Stimulated activated CD8-positive, alpha-beta memory T cell treated with anti-CD3 and anti-CD28 coated beads, Interleukin-4, amount 100 ng/mL, for 4 hours (primary cell): ENCODE measurements at regions not wholly inside any gene's neighbourhood (a gene's known extent, or its start where the extent isn't known, plus 50 kb on each side); places are given as distances from the start of the nearest gene placed in this dataset.

Source experiments
- DNase-seq, 2 donors: peaks; one replicate each; pipeline ENCODE4 v3.0.0-alpha.2; 2020; ENCODE audit warnings: low read depth in 2 of 2, low spot score in 1 of 2

DNA sequence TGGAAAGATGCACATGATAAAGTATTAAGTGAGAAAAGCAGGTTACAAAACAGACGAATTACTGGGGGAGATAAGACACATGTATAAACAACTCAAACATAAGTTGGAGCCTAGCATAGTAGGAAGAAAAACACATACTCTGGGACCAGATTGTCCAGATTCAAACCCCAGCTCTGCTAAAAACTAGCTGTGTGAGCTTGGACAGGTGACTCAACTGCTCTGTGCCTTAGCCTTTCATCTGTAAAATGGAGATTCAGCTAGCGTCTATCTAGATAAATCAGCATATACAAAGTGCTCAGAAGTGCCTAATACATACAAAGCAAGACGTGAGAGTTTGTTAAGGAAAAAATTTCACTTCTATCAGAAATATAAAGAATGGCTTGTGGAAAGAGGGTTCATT, 254.0 kb upstream of the POU3F1 start:
- DNase-seq, result no peak

DNA sequence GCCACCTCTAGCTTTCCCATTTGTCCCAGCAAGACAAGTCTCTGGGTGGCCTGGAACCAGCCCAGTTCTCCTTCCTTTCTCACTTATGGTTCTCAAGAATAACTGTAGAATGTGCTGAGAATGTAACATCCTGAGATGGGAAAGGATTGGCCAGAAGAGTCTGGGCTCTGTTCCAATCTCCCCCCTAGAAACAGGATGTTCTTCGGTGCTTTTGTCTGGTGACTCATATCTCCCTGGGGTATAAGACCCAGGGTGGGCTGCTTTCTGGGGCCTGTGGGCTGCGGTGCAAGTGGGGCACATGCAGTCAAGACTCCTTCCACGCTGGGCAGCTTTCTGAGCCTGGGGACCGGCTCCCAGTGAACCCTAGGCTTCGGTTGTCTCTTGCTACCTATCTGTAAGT, 251.2 kb upstream of the POU3F1 start:
- DNase-seq, result no peak

- DNase-seq, result no peak
Observed at GRCh38 chr1:38297246-38297645, 250.7 kb upstream of the POU3F1 start.

DNA sequence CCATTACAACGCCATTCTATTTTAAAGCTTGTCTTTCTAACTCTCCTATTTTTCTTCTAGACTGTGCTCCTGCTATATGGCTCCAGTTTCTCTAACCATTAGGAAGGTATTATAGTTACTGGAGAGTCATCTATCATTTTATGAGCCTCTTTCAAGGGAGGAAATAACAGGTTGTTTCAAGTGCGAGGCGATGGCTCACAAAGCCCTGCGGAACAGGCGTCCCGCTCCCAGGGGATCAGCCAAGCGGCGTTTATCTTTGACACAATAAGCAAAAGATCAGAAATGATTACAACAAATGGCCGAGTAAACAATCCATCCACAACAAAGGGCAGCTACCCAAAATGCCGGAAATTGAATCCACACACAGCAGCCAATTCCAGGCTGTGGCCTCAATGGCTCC, 249.5 kb upstream of the POU3F1 start:
- DNase-seq, result no peak

DNA sequence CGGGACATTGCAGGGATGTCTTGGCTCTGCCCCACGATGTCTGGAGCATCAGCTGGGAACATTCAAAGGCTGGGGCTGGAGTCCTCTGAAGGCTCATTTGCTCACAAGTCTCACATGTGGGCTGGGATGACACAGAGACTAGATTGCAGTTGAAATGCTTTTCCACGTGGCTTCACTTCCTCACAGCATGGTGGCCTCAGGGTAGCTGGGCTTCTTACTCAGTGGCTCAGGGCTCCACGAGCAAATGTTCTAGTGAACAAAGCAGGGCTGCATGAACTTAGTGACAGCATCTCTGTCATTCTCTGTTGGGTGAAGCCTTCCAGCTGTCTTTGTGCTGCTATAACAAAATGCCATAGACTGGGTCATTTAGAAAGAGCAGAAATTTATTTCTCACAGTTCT, 247.0 kb upstream of the POU3F1 start:
- DNase-seq, result no peak

- DNase-seq, result no peak
Observed at GRCh38 chr1:38292969-38293368, 246.4 kb upstream of the POU3F1 start.

DNA sequence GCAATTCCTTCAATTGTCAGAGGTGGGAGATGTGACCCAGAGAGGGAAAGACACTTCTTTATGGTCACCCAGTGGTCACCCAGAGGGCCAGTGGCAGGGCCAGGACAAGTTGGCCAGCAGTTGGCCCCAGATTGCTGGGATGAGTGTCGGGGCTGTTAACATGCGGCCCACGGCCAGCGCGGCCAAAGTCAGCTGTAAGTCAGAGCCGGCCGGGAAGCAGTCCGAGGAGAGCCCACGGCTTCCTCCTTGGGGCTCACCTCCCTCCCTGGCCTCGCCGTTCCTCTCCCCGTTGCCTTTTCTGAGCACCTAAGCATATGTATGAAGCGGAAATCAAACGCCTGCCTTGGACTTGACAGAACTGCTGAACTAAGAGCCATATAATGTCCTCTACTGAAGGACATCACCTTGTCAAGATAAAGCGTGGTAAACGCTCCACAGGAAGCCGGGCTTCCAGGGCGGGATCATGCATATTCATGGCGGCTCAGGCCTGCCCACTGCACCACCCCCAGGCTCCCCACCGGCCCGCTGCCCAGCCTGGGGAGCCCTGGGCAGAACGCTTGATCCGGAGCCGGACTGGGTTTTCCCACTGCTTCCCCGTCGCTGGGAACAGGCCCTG, 245.4 kb upstream of the POU3F1 start:
- no peak for DNase-seq

DNA sequence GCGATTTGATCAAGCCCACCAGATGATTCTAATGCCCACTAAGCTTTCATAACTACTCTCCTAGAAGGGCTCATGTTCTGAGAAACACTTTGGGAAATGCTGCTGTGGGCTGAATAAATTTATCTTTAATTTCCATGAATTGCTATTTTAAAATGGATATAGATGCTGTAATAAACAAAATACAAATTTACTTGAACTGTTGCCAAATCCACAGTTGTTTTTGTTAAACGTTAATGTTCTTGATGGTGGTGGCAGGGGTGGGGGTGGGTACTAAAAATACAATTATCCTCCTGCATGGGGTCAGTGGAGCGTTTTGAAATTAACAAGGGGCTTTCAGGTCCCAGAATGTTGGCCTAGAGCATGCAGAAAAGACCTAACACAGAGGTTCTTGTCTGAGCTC, 244.7 kb upstream of the POU3F1 start:
- DNase-seq, result no peak

DNA sequence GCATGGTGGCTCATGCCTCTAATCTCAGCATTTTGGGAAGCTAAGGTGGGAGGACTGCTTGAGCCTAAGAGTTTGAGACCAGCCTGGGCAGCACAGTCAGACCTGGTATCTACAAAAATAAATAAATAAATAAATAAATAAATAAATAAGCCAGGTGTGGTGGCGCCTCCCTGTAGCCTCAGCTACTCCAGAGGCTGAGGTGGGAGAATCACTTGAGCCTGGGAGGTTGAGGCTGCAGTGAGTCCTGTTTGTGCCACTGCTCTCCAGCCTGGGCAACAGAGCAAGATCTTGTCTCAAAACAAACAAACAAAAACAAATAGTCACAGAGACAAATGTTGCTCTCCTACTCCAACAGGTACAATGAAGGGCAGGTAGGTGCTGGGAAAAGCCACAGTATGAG, 242.4 kb upstream of the POU3F1 start:
- no peak for DNase-seq

DNA sequence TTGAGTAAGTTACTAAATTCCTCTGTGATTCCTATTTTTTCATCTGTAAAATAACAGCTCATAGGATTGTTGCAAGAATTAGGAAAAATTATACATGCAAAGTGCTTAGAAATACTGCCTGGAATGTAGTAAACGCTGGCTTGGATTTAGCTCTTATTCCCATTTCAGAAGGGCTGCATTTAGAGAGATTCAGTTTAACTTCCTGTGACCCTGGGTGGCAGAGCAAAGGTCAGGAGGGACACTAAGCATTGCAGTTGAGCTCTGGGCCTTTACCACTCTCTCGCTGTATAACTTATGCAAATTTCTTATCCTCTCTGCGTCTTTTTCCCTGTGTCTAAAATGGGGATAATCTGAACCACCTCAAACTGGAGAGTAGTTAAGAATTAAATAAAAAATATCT, 241.0 kb upstream of the POU3F1 start:
- no peak for DNase-seq

GRCh38 chr1:38287036-38287435, 240.4 kb upstream of the POU3F1 start:
- no peak for DNase-seq

DNA sequence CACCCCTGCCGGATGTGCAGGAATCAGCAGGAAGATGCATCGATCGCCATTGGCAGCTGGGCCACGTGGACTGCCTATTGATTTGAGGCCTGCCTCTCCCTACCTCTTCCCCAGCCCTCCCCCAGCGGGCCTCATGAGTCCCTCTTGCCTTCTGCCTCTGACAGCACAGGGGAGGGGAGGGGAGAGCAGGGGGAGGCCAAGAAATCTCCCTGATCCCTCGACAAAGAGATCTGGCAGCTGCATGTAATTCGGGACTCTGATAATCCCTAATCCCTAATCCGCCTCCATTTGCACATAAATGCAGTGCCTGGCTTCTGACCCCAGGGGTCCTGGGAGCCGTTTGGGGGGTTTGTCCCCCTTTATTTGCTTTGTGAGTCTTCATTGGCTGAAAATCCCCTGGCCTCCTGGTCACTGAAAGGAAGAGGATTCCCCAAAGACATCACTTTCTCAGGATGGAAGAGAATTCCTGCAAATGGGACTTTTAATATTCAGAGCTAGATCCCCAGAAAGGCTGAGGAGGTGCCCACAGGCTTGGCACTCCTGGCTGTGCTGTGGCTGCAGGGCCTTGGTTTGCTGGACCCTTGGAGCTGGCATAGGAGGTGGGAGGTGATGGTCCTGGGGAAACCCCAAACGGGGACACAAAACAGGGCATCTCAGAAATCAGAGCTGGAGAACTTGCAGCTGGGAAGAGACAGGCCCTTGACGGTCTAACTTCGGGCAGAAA, 239.4 kb upstream of the POU3F1 start:
- DNase-seq, result no peak

GRCh38 chr1:38284953-38285352, 238.4 kb upstream of the POU3F1 start:
- DNase-seq, result no peak

GRCh38 chr1:38283696-38284470, 237.3 kb upstream of the POU3F1 start:
- no peak for DNase-seq

DNA sequence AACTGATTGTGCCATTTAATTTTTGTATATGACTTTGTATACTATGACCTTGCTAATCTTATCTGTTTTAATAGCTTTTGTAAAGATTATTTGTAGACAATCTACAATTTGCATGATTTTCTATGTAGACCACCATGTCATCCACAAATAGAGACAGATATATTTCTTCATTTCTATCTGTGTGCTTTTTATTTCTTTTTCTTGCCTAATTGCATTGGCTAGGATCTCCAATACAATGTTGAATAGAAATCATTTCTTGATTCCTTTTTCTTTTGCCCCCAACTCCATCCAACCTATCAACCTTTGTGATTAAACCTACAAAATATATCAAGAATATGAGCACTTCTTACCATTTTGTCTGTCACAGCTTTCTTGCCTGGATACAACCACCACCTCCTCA, 232.6 kb upstream of the POU3F1 start:
- no peak for DNase-seq

DNA sequence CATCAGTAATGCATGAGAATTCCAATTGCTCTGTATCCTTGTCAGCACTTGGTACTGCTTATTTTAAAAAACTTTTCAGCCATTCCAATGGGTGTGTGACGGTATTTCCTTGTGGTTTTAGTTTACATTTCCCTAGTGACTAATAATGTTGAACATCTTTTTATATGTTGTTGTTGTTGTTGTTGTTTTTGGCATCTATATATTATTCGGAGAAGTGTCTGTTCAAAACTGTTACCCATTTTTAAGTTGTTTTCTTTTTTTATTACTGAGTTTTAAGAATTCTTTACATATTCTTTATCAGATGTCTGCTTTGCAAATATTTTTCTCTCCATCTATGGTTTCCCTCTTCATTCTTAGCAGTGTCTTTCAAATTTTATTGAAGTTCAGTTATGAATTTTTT, 231.1 kb upstream of the POU3F1 start:
- DNase-seq, result no peak

DNA sequence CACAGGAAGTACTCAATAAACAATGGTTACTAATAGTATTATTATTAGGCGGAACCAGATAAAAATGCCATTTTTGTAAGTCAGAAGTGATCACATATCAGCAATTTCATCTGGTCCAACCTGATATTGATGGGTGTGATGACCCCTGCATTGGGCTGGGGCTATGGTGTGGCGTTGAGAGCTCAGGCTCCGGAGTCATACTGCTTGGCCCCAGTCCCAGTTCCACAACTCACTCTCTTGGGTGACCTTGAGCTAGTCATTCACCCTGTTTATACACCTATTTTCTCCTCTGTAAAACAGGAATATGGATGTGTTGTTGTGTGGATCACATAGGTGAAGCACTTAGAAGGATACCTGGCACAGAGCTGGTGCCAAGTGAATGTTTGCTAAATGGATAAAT, 229.4 kb upstream of the POU3F1 start:
- DNase-seq, result no peak

DNA sequence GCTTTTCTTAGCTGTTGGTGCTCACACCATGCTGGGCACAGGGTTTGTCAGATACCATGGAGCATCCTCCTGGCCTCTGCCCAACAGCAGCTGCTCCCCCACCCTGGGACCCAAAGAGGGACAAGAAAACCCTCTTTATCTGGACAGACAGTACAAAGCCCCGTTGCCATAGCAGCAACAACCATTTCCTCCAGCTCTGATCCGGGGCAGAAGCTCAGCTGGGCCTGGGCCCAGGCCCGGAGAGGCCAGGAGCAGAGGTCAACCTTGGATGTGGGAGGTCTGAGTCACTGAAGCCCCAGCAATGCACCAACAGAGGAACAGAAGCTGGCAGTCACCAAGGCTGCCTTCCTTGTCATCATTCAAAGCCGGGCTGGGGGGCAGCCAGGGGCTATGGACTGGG, 228.4 kb upstream of the POU3F1 start:
- DNase-seq, result no peak

DNA sequence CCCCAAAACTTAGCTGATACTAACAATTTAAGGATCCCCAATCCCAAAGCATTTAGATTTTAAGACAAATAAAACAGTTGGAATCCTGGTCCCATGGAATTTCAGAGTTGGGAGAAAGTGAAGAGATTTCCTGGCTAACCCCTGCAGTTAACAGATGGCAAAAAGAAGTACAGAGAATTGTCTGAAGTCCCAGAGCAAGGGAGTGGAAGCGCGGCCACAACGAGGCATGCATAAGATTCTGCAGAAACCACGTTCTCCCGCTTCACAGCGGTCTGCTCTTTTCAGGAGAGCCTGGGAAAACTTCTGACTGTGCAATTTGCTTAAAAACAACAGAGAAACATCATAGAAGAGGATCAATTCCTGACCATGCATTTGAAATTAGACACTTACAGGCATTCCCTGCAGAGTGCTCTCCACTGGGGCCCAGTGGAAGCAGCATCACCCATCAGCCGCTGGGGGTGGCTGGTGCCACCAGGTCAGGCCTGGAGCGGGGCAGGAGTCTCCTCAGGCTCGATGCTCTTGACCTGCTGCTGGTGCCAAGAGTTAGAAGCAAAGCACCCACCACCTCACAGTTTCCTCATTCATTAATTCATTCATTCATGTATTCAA, 226.7 kb upstream of the POU3F1 start:
- DNase-seq, result no peak

GRCh38 chr1:38272515-38272914, 225.9 kb upstream of the POU3F1 start:
- no peak for DNase-seq

- DNase-seq, result no peak
Observed at GRCh38 chr1:38270849-38271633, 224.4 kb upstream of the POU3F1 start.
